GM12878 (cell line): ENCODE measurements at regions not wholly inside any gene's neighbourhood (a gene's known extent, or its start where the extent isn't known, plus 50 kb on each side); places are given as distances from the start of the nearest gene placed in this dataset.

ENCODE experiments used
- ATAC-seq: fragments of 200-7000 bp; cut with Tn5 transposase; 3 replicates; pipeline ENCODE4 v1.9.1; 2020; ENCODE audit warnings: mild to moderate bottlenecking, moderate library complexity
- BruUV-seq: library from RNA; stranded (reverse); fragments of 400-500 nt; replicated peaks from 2 replicates; lab custom pipeline; 2021; lab: Mats Ljungman, UMichigan
- CTCF ChIA-PET: fragments of 300-600 bp; sonication (Branson Sonifier 250); formaldehyde crosslinking; extraction: SDS; loops from one replicate; lab custom pipeline; 2021; ENCODE audit warnings: inconsistent platforms; lab: Yijun Ruan, JAX
- POLR2A ChIA-PET: fragments of 350-600 bp; formaldehyde crosslinking; extraction: SDS; loops from one replicate; lab custom pipeline; 2021; ENCODE audit warnings: inconsistent platforms; lab: Charles Lee
- RAD21 ChIA-PET: fragments of 300-600 bp; sonication (Branson Sonifier 250); formaldehyde crosslinking; loops from one replicate; lab custom pipeline; 2023; ENCODE audit warnings: antibody characterized with exemption; ENCODE audit not compliant: unreplicated experiment; lab: Charles Lee
- SMC1A ChIA-PET: fragments of 300-600 bp; sonication (Branson Sonifier 250); formaldehyde crosslinking; loops from one replicate; lab custom pipeline; 2023; ENCODE audit not compliant: unreplicated experiment, uncharacterized antibody; lab: Charles Lee
- DNase-seq: peaks from one replicate; pipeline ENCODE4 v3.0.0-alpha.2; 2011; ENCODE audit warnings: low read depth, low spot score
- FAIRE-seq: peaks from 3 replicates; lab custom pipeline; 2011; peaks lifted over from hg19 to GRCh38; lab: Jason Lieb, UNC
- H2AFZ ChIP-seq: 2 replicates; pipeline ENCODE4 v1.6.0; 2011; ENCODE audit warnings: low read depth, low read length, control low read depth; ENCODE audit not compliant: control insufficient read depth
- H3K27ac ChIP-seq: 2 replicates; pipeline ENCODE4 v1.5.1; 2011; ENCODE audit warnings: control low read depth; ENCODE audit not compliant: control insufficient read depth, insufficient read depth
- H3K27me3 ChIP-seq, 2 experiments: replicated peaks in 1 of 2; 2 replicates each; pipeline versions ENCODE4 v1.6.0 to v1.6.1; 2011; ENCODE audit warnings: low read length in 1 of 2; ENCODE audit not compliant: control insufficient read depth in 2 of 2, insufficient read depth in 2 of 2
- H3K36me3 ChIP-seq, 2 experiments: 2 replicates each; pipeline ENCODE4 v1.5.1; 2011; ENCODE audit warnings: low read length in 1 of 2; ENCODE audit not compliant: control insufficient read depth in 2 of 2, insufficient read depth in 2 of 2
- H3K4me1 ChIP-seq: 2 replicates; pipeline ENCODE4 v1.6.1; 2011; ENCODE audit warnings: mild to moderate bottlenecking, low read length, moderate library complexity, mixed read lengths; ENCODE audit not compliant: control insufficient read depth, insufficient read depth
- H3K4me2 ChIP-seq: 2 replicates; pipeline ENCODE4 v1.6.0; 2011; ENCODE audit warnings: control low read depth; ENCODE audit not compliant: control insufficient read depth, insufficient read depth
- H3K4me3 ChIP-seq: fragments of 200-600 bp; sonication (generic); 2 replicates; pipeline ENCODE4 v1.5.1; 2016
- H3K79me2 ChIP-seq: 2 replicates; pipeline ENCODE4 v1.6.0; 2011; ENCODE audit warnings: low read length; ENCODE audit not compliant: control insufficient read depth, insufficient read depth
- H3K9ac ChIP-seq: 2 replicates; pipeline ENCODE4 v1.8.0; 2011; ENCODE audit warnings: low read length, control low read depth, mixed read lengths; ENCODE audit not compliant: control insufficient read depth, insufficient read depth
- H3K9me3 ChIP-seq: replicated peaks from 3 replicates; pipeline ENCODE4 v1.5.1; 2011; ENCODE audit warnings: mild to moderate bottlenecking, low read length; ENCODE audit not compliant: control insufficient read depth, insufficient read depth
- H4K20me1 ChIP-seq: 2 replicates; pipeline ENCODE4 v1.6.0; 2011; ENCODE audit not compliant: control insufficient read depth, insufficient read depth
- CBX5 ChIP-seq: sonication (generic); IDR thresholded peaks from 2 replicates; pipeline ENCODE4 v1.6.1; 2016; ENCODE audit warnings: low read depth, moderate library complexity, mild to moderate bottlenecking, inconsistent platforms
- GABPA ChIP-seq: IDR thresholded peaks from 2 replicates; pipeline ENCODE4 v1.6.1; 2014; ENCODE audit warnings: antibody characterized with exemption, low read depth, mild to moderate bottlenecking, inconsistent platforms
- HDGF ChIP-seq: fragments of 450-650 bp; IDR thresholded peaks from 2 replicates; pipeline ENCODE4 v1.6.1; 2016; ENCODE audit warnings: antibody characterized with exemption
- KAT2A ChIP-seq: conservative IDR thresholded peaks from 2 replicates; pipeline ENCODE4 v1.6.1; 2011; ENCODE audit warnings: low read depth, low read length; ENCODE audit not compliant: control insufficient read depth
- NFXL1 ChIP-seq: fragments of 450-650 bp; IDR thresholded peaks from 2 replicates; pipeline ENCODE4 v1.6.1; 2017; ENCODE audit warnings: antibody characterized with exemption, mild to moderate bottlenecking, borderline replicate concordance
- POLR2AphosphoS5 ChIP-seq: IDR thresholded peaks from 2 replicates; pipeline ENCODE4 v1.6.1; 2011; ENCODE audit warnings: mild to moderate bottlenecking, low read length, inconsistent platforms
- RAD21 ChIP-seq: IDR thresholded peaks from 2 replicates; pipeline ENCODE4 v1.6.1; 2011; ENCODE audit warnings: mild to moderate bottlenecking, low read depth, low read length, moderate library complexity; ENCODE audit not compliant: insufficient read depth
- YBX1 ChIP-seq: fragments of 450-650 bp; IDR thresholded peaks from 2 replicates; pipeline ENCODE4 v1.6.1; 2016; ENCODE audit warnings: antibody characterized with exemption
- ZNF384 ChIP-seq: IDR thresholded peaks from 2 replicates; pipeline ENCODE4 v1.6.1; 2012; ENCODE audit warnings: low read depth, mild to moderate bottlenecking, low read length, improper control_type of control experiment, borderline replicate concordance
- WGBS: methylation state at CpG from one replicate; pipeline ENCODE4 v1.1.6; 2016; ENCODE audit warnings: low lambda C conversion rate; ENCODE audit not compliant: insufficient replicate concordance, insufficient coverage; ENCODE audit errors: missing lambda C conversion rate; 5-methylcytosine and 5-hydroxymethylcytosine counted together
- in situ Hi-C: fragments of 300-500 bp; cut with MboI; formaldehyde crosslinking; loops from 9 replicates; pipeline ENCODE4 v1.14.3; 2018; ENCODE audit warnings: mixed read lengths
- intact Hi-C: fragments of 100-400 bp; cut with micrococcal nuclease; formaldehyde crosslinking; loops from one replicate; pipeline ENCODE4 v1.14.2; 2022; ENCODE audit not compliant: unreplicated experiment
- TF ChIP-seq, protein P1 (sequence below): fragments of 450-650 bp; formaldehyde crosslinking; IDR thresholded peaks from 2 replicates; pipeline ENCODE4 v1.5.0; 2022; ENCODE audit warnings: mild to moderate bottlenecking, missing genetic modification characterization
- TF ChIP-seq, protein P2 (sequence below): fragments of 450-650 bp; IDR thresholded peaks from 2 replicates; pipeline ENCODE4 v1.6.1; 2017; ENCODE audit warnings: antibody characterized with exemption, mild to moderate bottlenecking, moderate library complexity

DNA sequence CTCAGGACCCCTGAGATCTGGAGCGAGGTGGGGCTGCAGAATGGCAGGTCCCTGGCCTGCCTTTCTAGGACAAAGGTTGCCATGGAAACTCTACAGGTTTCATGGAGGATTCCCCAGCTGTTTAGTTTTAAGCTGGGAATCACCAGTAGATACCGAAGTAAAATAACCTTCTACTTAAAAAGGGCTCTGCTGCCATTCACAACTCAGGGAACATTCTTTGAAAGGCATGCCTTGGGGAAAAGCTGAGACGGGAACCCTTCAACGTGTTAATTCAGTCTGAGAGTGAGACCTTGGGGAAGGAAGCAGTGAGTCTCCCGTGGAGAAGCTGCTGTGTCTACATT is 493.3 kb downstream of the BRD1 start:
- no peak overlapping the region for H3K27ac ChIP-seq
- DNase-seq (no peak), FAIRE-seq (no peak), ATAC-seq (no peak)
- ChIA-PET RAD21 (no interaction called here), POLR2A (no interaction called here), CTCF (no interaction called here)
- intact Hi-C loops: no loop called here
- 29% methylated on average over 5 of the region's 5 CpGs for WGBS
- H3K36me3 ChIP-seq: no peaks in the 10 kb centered on the region
- in situ Hi-C loops: loop anchor here (25.0 kb wide), 1 partner anchor 703 kb away; no protein-coding TSS in a partner anchor
- H2AFZ ChIP-seq: no peak overlapping the region
- H3K4me1 ChIP-seq: no peaks in the 10 kb centered on the region
- no peak overlapping the region for H3K4me2 ChIP-seq
- no peaks in the 10 kb centered on the region for H4K20me1 ChIP-seq
- BruUV-seq: no TSS peak
- no peaks in the 10 kb centered on the region for H3K79me2 ChIP-seq
- H3K4me3 ChIP-seq: no peak overlapping the region
- no peak overlapping the region for H3K9ac ChIP-seq
- no peaks in the 10 kb centered on the region; a peak in 1 of 4 replicates for H3K27me3 ChIP-seq
- H3K9me3 ChIP-seq: no peaks in the 10 kb centered on the region; the same call in 2 of the 3 replicates
- TF ChIP-seq GABPA (no peak), ZNF384 (no peak)
- TF ChIP-seq, protein P1, sequence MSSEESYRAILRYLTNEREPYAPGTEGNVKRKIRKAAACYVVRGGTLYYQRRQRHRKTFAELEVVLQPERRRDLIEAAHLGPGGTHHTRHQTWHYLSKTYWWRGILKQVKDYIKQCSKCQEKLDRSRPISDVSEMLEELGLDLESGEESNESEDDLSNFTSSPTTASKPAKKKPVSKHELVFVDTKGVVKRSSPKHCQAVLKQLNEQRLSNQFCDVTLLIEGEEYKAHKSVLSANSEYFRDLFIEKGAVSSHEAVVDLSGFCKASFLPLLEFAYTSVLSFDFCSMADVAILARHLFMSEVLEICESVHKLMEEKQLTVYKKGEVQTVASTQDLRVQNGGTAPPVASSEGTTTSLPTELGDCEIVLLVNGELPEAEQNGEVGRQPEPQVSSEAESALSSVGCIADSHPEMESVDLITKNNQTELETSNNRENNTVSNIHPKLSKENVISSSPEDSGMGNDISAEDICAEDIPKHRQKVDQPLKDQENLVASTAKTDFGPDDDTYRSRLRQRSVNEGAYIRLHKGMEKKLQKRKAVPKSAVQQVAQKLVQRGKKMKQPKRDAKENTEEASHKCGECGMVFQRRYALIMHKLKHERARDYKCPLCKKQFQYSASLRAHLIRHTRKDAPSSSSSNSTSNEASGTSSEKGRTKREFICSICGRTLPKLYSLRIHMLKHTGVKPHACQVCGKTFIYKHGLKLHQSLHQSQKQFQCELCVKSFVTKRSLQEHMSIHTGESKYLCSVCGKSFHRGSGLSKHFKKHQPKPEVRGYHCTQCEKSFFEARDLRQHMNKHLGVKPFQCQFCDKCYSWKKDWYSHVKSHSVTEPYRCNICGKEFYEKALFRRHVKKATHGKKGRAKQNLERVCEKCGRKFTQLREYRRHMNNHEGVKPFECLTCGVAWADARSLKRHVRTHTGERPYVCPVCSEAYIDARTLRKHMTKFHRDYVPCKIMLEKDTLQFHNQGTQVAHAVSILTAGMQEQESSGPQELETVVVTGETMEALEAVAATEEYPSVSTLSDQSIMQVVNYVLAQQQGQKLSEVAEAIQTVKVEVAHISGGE (CRISPR knock-in tag): no peak
- TF ChIP-seq, all 136 proteins: peak for 0
- SMC1A ChIA-PET: no interaction called here

DNA sequence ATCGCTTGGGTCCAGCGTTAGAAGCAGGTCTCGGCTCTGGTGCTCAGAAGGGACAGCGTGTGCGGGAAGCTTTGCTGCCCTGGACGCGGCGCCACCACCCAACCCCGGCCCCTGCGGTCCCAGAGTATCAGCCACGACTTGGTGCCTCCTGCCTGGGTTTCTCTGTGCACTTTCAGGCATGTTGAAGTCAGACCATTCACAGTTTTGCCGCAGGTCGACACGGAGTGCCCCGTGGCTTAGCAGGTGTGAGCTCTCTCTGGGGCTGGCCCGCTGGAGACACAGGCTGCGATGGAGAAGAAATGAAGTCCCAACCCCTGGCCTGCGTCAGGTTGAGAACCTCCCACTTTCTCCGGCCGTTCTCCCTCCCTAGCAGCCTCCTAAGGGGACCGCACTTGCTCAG is 494.5 kb downstream of the BRD1 start:
- Histone ChIP-seq H3K9ac (no peak overlapping the region), H3K27me3 (no peaks in the 10 kb centered on the region; a peak in 1 of 4 replicates), H3K36me3 (no peaks in the 10 kb centered on the region), H3K4me1 (no peaks in the 10 kb centered on the region), H3K79me2 (no peaks in the 10 kb centered on the region), H4K20me1 (no peaks in the 10 kb centered on the region), H3K4me3 (no peak overlapping the region), H3K4me2 (no peak overlapping the region), H3K27ac (no peak overlapping the region), H3K9me3 (no peaks in the 10 kb centered on the region; the same call in 2 of the 3 replicates), H2AFZ (no peak overlapping the region)
- BruUV-seq: no TSS peak
- in situ Hi-C loops: loop anchor here (25.0 kb wide), 1 partner anchor 704 kb away; no protein-coding TSS in a partner anchor
- ATAC-seq (no peak), DNase-seq (no peak), FAIRE-seq (no peak)
- POLR2A ChIA-PET: no interaction called here
- RAD21 ChIA-PET: no interaction called here
- SMC1A ChIA-PET: no interaction called here
- 48% methylated on average over 21 of the region's 21 CpGs for WGBS
- intact Hi-C loops: no loop called here
- CTCF ChIA-PET: no interaction called here
- no peak for TF ChIP-seq POLR2AphosphoS5
- TF ChIP-seq, protein P2, sequence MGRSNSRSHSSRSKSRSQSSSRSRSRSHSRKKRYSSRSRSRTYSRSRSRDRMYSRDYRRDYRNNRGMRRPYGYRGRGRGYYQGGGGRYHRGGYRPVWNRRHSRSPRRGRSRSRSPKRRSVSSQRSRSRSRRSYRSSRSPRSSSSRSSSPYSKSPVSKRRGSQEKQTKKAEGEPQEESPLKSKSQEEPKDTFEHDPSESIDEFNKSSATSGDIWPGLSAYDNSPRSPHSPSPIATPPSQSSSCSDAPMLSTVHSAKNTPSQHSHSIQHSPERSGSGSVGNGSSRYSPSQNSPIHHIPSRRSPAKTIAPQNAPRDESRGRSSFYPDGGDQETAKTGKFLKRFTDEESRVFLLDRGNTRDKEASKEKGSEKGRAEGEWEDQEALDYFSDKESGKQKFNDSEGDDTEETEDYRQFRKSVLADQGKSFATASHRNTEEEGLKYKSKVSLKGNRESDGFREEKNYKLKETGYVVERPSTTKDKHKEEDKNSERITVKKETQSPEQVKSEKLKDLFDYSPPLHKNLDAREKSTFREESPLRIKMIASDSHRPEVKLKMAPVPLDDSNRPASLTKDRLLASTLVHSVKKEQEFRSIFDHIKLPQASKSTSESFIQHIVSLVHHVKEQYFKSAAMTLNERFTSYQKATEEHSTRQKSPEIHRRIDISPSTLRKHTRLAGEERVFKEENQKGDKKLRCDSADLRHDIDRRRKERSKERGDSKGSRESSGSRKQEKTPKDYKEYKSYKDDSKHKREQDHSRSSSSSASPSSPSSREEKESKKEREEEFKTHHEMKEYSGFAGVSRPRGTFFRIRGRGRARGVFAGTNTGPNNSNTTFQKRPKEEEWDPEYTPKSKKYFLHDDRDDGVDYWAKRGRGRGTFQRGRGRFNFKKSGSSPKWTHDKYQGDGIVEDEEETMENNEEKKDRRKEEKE: no peak
- TF ChIP-seq NFXL1: no peak
- no peak for TF ChIP-seq RAD21
- no peak for TF ChIP-seq CBX5
- no peak for TF ChIP-seq KAT2A
- TF ChIP-seq YBX1: no peak
- TF ChIP-seq HDGF: no peak
